Esophagus squamous epithelium (tissue), 5 donors: ENCODE measurements at regions not wholly inside any gene's neighbourhood (a gene's known extent, or its start where the extent isn't known, plus 50 kb on each side); places are given as distances from the start of the nearest gene placed in this dataset.

ENCODE experiments used
- DNase-seq: peaks from one replicate; lab custom pipeline; 2025; lab: John Stamatoyannopoulos, UW
- H3K27ac ChIP-seq, 4 donors: fragments of 200-600 bp; sonication (generic); one replicate each; pipeline ENCODE4 v1.5.1; 2016 to 2019; ENCODE audit warnings: mild to moderate bottlenecking in 1 of 4
- H3K27me3 ChIP-seq, 4 donors: fragments of 200-600 bp; sonication (generic); 1 replicate in 3 of 4; 2 replicates in 1 of 4; pipeline versions ENCODE4 v1.5.1 to v1.6.0; 2017 to 2021; ENCODE audit warnings: antibody characterized with exemption in 1 of 4
- H3K36me3 ChIP-seq, 3 donors: fragments of 200-600 bp; sonication (generic); one replicate each; pipeline ENCODE4 v1.5.1; 2016 to 2019
- H3K4me1 ChIP-seq, 3 donors: fragments of 200-600 bp; sonication (generic); one replicate each; pipeline ENCODE4 v1.5.1; 2017 to 2019
- H3K4me3 ChIP-seq, 4 donors: fragments of 200-600 bp; sonication (generic); 1 replicate in 3 of 4; 2 replicates in 1 of 4; pipeline ENCODE4 v1.5.1; 2016 to 2019; ENCODE audit warnings: mild to moderate bottlenecking in 2 of 4, moderate library complexity in 1 of 4
- H3K9me3 ChIP-seq, 3 donors: fragments of 200-600 bp; sonication (generic); one replicate each; pipeline ENCODE4 v1.5.1; 2016 to 2019
- CTCF ChIP-seq, 6 experiments: fragments of 450-650 bp in 4 of 6; fragments of 200-600 bp in 2 of 6; sonication (generic) in 2 of 6; IDR thresholded peaks; one replicate each; pipeline ENCODE4 v1.5.1; 2016 to 2019; ENCODE audit warnings: antibody characterized with exemption in 6 of 6, mild to moderate bottlenecking in 4 of 6, moderate library complexity in 4 of 6
- POLR2A ChIP-seq, 4 donors: fragments of 450-650 bp; IDR thresholded peaks; one replicate each; pipeline ENCODE4 v1.6.1; 2017; ENCODE audit warnings: antibody characterized with exemption in 4 of 4, mild to moderate bottlenecking in 4 of 4, moderate library complexity in 3 of 4
- WGBS, 2 donors: methylation state at CpG; one replicate each; pipeline ENCODE4 v1.1.5; 2018; 5-methylcytosine and 5-hydroxymethylcytosine counted together
- intact Hi-C: fragments of 100-400 bp; cut with DNase I; formaldehyde crosslinking; loops from one replicate; pipeline ENCODE4 v1.15.0; 2022
- donor health status: DM: yes; HTN: yes; CAD: no.

DNA sequence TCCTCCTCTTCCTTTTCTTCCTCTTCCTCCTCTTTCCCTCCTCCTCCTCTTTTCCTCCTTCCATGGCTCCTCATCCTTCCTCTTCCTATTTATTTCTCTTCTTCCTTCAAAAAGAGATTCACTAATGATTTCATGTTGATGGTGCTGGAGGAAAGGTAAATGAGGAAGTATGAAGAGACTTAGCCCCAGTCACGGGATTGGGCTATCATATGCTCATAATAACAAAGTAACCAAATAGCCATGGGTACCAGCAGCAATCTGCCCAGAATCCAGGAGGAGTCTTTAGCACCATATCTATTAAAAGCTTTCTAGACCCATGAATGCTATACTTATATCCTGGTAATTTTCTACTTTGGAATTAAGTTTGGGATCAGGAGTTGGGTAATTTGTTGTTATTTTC is 910.9 kb upstream of the MAP3K7 start:
- Histone ChIP-seq H3K4me3 (no peak overlapping the region), H3K27me3 (no peaks in the 10 kb centered on the region), H3K9me3 (no peaks in the 10 kb centered on the region), H3K36me3 (no peaks in the 10 kb centered on the region), H3K4me1 (no peaks in the 10 kb centered on the region), H3K27ac (no peak overlapping the region)
- intact Hi-C loops = no loop called here
- 60 to 76% methylated on average over 1 of the region's 1 CpG for WGBS, 2 donors
- DNase-seq = no peak
- TF ChIP-seq CTCF (IDR thresholded peaks at IDR 0.05) (no peak), POLR2A (IDR thresholded peaks at IDR 0.05) (no peak)

GRCh38 chr6:91490671-91491301 is 903.9 kb upstream of the MAP3K7 start:
- WGBS, 2 donors = 29 to 32% methylated on average over 2 of the region's 2 CpGs
- no peaks in the 10 kb centered on the region for H3K9me3 ChIP-seq
- no peak overlapping the region for H3K4me3 ChIP-seq
- DNase-seq = no peak
- TF ChIP-seq CTCF (IDR thresholded peaks at IDR 0.05) = no peak
- no peak for TF ChIP-seq POLR2A (IDR thresholded peaks at IDR 0.05)
- H3K4me1 ChIP-seq = no peaks in the 10 kb centered on the region
- H3K27me3 ChIP-seq = no peaks in the 10 kb centered on the region
- H3K27ac ChIP-seq = no peak overlapping the region
- intact Hi-C loops = no loop called here
- H3K36me3 ChIP-seq = no peaks in the 10 kb centered on the region

DNA sequence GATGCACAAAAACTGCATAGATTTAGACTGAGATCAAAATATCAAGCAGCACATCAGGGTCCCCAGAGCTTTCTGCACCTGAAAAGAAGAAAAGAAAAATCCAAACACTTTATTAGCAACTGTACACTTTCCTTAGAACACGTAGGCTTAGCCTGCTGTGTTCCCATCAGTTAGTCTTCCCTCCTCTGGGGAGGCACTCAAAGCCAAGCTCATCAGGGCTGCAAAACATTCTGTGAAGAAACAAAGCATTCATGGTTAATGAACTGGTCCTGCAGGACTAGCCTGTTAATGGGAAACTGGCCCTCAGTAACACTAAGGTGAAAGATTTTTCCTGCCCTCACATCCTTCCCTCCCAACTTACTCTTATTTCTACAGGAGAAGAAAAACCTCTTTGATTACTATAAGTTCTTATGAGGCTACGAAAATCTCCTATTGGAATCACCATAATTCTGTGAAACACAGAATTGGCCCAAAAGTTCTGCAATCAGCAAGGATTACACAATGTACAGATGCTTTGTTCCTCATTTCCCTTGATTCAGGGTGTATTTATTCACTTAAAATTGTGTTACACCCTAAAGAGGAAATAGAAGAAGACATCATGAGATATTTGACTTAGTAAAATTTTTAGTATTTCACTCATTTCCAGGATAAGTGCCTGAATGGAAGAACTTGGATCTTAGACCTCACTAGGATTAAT is 901.0 kb upstream of the MAP3K7 start:
- intact Hi-C loops = no loop called here
- Histone ChIP-seq H3K36me3 (no peaks in the 10 kb centered on the region), H3K27ac (no peak overlapping the region), H3K4me1 (no peaks in the 10 kb centered on the region), H3K4me3 (no peak overlapping the region), H3K27me3 (no peaks in the 10 kb centered on the region), H3K9me3 (no peaks in the 10 kb centered on the region)
- WGBS, 2 donors = 52 to 60% methylated on average over 2 of the region's 2 CpGs
- TF ChIP-seq CTCF (IDR thresholded peaks at IDR 0.05) = no peak
- no peak for TF ChIP-seq POLR2A (IDR thresholded peaks at IDR 0.05)
- DNase-seq = no peak

- TF ChIP-seq POLR2A (IDR thresholded peaks at IDR 0.05) (no peak), CTCF (IDR thresholded peaks at IDR 0.05) (no peak)
- H3K27ac ChIP-seq = no peak overlapping the region
- H3K4me3 ChIP-seq = no peak overlapping the region
- H3K4me1 ChIP-seq = no peaks in the 10 kb centered on the region
- no peaks in the 10 kb centered on the region for H3K36me3 ChIP-seq
- DNase-seq = no peak
- no peaks in the 10 kb centered on the region for H3K27me3 ChIP-seq
- WGBS, 2 donors = 93 to 100% methylated on average over 1 of the region's 1 CpG
- intact Hi-C loops = no loop called here
- H3K9me3 ChIP-seq = no peaks in the 10 kb centered on the region
Measured at GRCh38 chr6:91486200-91486599, 899.3 kb upstream of the MAP3K7 start.

GRCh38 chr6:91485047-91485446 is 898.2 kb upstream of the MAP3K7 start:
- Histone ChIP-seq H3K36me3 (no peaks in the 10 kb centered on the region), H3K9me3 (no peaks in the 10 kb centered on the region), H3K27ac (no peak overlapping the region), H3K27me3 (no peaks in the 10 kb centered on the region), H3K4me1 (no peaks in the 10 kb centered on the region), H3K4me3 (no peak overlapping the region)
- no peak for DNase-seq
- 29 to 56% methylated on average over 1 of the region's 1 CpG for WGBS, 2 donors
- no peak for TF ChIP-seq CTCF (IDR thresholded peaks at IDR 0.05)
- TF ChIP-seq POLR2A (IDR thresholded peaks at IDR 0.05) = no peak
- intact Hi-C loops = no loop called here
